HFF-Myc (cell line): ENCODE measurements at regions not wholly inside any gene's neighbourhood (a gene's known extent, or its start where the extent isn't known, plus 50 kb on each side); places are given as distances from the start of the nearest gene placed in this dataset.

Source experiments
- DNase-seq: peaks from one replicate; pipeline ENCODE4 v3.0.0-alpha.2; 2011; ENCODE audit warnings: low read depth; ENCODE audit errors: extremely low read depth
- H3K4me3 ChIP-seq: replicated peaks from 2 replicates; pipeline ENCODE4 v1.5.1; 2011; ENCODE audit warnings: low read depth, mild to moderate bottlenecking, control low read depth, low read length
- CTCF ChIP-seq: IDR thresholded peaks from 2 replicates; pipeline ENCODE4 v1.5.1; 2012; ENCODE audit warnings: mild to moderate bottlenecking, low read depth, low read length, control low read depth; ENCODE audit errors: missing control alignments

DNA sequence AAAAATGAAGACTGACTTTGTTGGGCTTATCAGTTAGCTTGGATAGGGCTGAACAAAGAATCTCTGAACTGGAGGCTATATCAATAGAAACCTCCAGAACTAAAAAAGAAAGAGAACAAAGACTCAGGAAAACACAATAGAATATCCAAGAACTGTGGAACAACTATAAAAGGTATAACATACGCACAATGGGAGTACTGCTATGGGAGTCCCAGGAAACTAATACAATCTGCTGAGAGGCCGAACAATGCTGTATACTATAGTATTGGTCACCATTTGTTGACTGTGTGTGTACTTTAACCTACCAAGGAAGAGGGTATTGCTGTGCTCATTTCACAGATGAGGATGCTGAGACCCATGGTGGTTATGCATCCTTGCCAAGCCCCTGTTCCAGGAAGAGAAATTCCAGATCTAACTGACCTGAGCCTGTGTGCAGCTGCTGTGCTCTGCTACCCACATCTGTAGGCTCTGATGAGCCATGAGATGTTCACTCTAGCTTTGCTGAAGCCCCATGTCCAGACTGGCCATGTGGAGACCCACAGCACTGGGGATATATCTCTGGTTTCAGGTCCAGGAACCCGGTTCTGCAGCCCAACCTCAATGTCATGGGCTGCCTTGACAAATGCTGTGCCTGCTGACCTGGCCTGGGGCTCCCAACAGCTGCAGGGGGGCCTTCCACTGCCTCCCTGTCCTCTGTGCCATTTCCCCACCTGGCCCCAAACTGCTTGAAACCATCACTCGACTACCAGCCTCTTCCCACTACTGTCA, 254.3 kb upstream of the TNRC6C start:
- no peak overlapping the region for H3K4me3 ChIP-seq
- TF ChIP-seq CTCF: no peak

GRCh38 chr17:77706938-77707337, 251.6 kb upstream of the TNRC6C start:
- no peak for DNase-seq
- no peak overlapping the region for H3K4me3 ChIP-seq
- TF ChIP-seq CTCF: no peak

More for the DNA sequence above, 254.3 kb upstream of the TNRC6C start:
- DNase-seq: no peak

DNA sequence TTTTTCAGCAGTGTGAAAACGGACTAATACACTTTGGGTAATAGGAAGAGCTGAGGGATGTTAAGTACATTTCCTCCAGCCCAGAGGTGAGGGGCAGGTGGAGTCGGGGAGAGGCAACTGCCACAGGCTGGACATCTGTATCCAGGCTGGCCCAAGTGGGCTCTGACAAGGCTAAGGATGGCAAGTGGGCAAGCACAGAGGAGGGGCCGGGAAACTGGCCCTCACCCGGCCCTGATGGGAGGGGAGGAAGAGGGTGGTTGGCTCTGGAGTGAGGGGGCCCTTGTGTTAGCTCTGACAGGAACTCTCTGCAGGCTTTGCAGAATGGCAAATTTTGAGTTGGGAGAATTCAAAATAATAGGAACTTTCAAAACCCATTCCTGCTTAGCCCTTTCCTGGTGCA, 251.0 kb upstream of the TNRC6C start:
- H3K4me3 ChIP-seq: no peak overlapping the region
- TF ChIP-seq CTCF: no peak
- DNase-seq: no peak

DNA sequence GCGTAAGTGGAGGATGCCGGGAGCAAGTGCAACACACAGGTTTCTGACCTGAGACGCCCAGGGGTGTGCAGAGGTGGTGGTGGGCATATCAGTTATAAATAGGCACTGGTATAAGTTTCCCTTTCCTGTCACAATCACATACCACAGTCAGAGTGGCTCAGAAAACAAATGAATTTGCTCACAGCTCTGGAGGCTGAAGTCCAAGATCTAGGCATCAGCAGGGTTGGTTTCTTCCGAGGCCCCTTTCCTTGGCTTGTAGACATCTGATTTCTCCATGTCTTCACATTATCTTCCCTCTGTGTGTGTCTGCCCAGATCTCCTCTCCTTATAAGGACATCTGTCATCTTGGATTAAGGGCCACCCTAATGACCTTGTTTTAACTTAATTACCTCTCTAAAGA, 250.5 kb upstream of the TNRC6C start:
- no peak overlapping the region for H3K4me3 ChIP-seq
- no peak for TF ChIP-seq CTCF
- DNase-seq: no peak

GRCh38 chr17:77708936-77709335, 249.6 kb upstream of the TNRC6C start:
- H3K4me3 ChIP-seq: no peak overlapping the region
- TF ChIP-seq CTCF: no peak
- no peak for DNase-seq

- TF ChIP-seq CTCF: no peak
- no peak overlapping the region for H3K4me3 ChIP-seq
- DNase-seq: no peak
Measured at GRCh38 chr17:77709594-77709993, 248.9 kb upstream of the TNRC6C start.

- DNase-seq: no peak
- no peak for TF ChIP-seq CTCF
- H3K4me3 ChIP-seq: no peak overlapping the region
Measured at GRCh38 chr17:77712578-77712977, 245.9 kb upstream of the TNRC6C start.
